Activated CD4-positive, alpha-beta T cell treated with anti-CD3 and anti-CD28 coated beads for 4 hours (primary cell): ENCODE measurements at regions not wholly inside any gene's neighbourhood (a gene's known extent, or its start where the extent isn't known, plus 50 kb on each side); places are given as distances from the start of the nearest gene placed in this dataset.
A peak's percentile ranks its signal among the peaks of the same experiment; 100 is the strongest.
"Not testable (repeated sequence)": the region's sequence is repeated elsewhere in the genome, so short reads cannot be mapped to it uniquely, and the experiment has no call there.

Source experiments
- DNase-seq, 2 donors: peaks; one replicate each; pipeline ENCODE4 v3.0.0-alpha.2; 2020

DNA sequence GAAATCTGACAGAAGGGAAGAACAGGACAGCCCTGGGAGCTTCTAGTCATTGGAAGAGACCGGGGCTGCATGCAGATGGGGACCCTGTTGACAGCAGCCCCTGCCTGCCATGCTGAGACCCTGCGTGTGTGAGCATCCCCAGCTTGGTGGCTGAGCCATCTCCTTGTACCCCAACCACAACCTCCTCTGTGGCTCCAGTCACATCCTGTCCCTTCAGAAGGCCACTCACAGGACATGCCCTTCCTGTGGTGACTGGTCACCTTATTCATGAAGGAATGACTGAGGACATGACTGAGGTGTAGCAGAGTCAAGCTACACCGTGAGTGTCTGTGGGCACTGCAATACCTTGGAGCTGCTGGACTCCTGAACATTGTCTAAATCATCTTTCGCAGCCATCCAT, 141.8 kb upstream of the ERRFI1 start:
- no peak for DNase-seq

DNA sequence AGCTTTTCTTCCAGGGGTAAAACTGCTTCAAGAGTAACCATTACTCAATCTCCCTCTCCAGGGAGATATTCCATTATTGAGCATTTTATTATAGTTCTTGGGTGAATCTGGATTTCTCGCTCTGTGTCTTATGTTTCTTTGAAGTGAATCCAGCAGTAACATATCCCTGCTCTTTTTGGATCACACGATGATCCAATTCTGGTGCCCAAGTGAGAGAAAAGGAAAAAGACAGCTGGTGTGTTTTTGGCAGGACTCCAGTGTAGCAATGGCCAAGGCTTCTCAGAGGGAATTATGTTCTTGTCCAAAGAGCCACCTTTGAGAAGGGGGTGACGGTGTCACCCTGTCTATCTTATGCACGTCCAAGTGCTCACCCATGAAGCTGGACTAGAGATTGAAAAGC, 140.3 kb upstream of the ERRFI1 start:
- DNase-seq, result no peak

DNA sequence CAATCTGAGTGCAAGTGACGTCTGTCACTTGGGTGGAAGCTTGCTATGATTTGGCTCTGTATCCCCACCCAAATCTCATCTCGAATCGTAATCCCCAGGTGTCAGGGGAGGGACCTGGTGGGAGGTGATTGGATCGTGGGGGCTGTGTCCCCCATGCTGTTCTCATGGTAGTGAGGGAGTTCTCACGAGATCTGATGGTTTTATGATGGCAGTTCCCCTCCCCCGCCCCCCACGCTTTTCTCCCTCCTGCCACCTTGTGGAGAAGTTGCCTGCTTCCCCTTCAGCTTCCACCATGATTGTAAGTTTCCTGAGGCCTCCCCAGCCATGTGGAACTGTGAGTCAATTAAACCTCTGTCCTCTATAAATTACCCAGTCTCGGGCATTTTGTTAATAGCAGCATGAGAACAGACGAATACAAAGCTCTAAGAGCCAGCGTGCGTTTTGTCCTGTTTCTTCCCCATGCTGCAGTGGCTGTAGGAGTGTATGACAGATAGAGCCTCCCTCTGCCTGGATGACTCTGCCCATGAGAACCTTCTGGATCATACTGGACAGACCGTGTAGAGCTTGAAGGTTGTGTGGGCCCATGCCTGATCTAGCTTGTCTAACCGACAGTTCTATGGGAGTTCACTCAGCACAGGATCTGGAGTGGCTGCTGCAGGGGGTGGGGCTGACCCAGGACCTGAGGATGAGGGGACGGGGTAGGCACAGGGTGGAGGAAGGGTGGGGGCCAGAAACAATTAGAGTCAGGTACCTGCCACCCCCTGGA, 139.7 kb upstream of the ERRFI1 start:
- DNase-seq, result no peak

DNA sequence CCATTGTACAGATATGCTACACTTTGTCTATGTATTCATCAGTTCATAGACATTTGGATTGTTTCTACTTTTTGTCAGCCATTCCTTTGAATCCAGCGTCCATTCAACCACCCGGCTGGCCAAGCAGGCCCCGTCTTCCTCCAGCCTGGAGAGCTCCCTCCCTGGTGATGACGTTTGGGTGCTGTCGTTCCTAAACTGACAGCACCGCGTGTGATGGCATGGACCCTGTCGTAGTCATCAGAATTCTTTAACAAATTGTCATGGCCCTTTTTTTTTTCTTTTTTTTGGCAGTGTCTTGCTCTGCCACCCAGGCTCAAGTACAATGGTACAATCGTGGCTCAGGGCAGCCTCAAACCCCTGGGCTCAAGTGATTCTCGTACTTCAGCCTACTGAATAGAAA, 138.6 kb upstream of the ERRFI1 start:
- no peak for DNase-seq

DNA sequence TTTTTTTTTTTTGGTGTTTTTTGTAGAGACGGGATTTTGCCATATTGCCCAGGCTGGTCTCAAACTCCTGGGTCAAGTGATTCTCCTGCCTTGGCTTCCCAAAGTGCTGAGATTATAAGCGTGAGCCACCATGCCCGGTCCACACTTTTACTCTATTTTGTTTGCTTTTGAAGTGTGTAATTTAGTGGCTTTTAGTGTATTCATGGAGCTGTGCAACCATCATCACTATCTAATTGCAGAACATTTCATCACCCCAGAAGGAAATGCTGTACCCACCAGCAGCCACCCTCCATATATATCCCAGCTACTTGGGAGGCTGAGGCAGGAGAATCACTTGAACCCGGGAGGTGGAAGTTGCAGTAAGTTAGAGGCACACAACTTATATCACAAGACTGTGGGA, 136.9 kb upstream of the ERRFI1 start:
- no peak for DNase-seq

DNA sequence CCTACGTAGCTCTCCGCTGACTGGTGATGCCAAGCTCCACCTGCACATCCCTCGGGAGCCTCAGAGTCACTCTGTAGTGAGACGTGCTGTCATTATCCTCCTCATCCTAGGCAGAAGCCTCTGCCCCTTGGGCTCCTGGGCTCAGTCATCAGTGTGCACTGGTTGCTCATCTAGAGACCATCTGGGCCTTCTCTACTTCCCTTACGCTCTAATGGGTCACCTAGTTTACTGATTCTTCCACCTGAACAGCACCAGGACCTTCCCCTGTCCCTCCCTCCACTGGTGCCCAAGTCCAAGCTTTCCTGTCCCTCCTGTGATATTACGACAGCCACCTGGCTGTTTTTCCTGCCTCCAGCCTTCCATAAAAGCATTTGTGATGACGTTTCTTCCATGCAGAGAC, 136.1 kb upstream of the ERRFI1 start:
- no peak for DNase-seq

DNA sequence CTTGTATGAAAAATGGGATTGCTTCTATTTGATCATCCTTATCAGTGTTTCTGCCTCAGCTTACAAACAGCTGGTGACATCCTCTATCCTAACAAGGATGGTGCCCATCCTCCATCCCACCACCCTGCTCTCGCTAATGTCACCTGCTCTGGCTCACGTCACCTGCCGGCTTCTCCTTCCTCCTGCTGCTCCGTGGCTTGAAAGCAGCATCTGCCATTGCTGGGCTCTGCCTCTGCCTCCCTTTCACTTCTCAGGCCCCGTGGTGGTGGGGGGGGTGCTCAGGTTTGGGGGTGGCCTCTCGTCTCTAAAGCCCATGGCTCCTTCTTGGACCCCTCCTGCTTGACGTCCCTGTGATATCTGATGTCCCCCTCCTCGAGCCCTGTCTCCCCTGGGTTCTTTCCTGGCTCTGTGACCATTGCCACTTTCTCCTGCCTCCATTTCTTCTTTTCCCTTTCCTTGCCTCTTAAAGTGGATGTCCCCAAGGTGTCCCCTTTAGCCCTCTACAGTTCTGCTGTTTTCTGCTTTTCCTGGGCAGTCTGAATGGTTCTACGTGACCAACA, 135.5 kb upstream of the ERRFI1 start:
- no peak for DNase-seq

DNA sequence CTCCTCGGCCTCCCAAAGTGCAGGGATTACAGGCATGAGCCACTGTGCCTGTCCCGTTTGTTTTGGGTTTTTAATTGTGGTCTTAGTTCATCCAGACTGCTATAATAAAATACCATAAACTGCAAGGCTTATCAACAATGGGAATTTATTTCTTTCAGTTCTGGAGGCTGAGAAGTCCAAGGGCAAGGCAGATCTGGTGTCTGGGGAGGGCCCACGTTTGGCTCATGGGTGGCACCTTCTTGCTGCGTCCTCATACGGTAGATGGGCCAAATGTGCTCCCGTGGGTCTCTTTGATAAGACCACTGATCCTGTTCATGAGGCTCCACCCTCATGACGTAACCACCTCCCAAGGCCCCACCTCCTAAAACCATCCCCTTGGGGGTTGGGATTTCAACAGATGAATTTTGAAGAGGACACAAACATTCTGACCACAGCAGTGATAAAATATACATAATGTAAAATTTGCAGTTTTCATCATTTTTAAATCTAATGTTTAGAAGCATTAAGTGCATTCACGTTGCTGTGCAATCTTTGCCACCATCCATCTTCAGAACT, 133.4 kb upstream of the ERRFI1 start:
- no peak for DNase-seq

DNA sequence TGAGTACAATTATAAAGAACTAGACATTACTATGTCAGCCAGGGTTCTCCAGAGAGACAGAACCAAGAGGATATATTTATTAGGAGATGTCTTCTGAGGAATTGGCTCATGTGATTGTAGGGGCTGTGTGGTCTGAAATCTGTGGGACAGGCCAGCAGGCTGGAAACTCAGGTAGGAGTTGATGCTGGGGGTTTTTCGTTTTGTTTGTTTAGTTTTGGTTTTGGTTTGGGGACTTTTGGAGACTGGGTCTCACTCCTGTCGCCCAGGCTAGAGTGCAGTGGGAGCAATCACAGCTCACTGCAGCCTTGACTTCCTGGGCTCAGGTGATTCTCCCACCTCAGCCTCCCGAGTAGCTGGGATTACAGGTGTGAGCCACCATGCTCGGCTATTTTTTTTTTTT, 132.9 kb upstream of the ERRFI1 start:
- DNase-seq, result no peak

DNA sequence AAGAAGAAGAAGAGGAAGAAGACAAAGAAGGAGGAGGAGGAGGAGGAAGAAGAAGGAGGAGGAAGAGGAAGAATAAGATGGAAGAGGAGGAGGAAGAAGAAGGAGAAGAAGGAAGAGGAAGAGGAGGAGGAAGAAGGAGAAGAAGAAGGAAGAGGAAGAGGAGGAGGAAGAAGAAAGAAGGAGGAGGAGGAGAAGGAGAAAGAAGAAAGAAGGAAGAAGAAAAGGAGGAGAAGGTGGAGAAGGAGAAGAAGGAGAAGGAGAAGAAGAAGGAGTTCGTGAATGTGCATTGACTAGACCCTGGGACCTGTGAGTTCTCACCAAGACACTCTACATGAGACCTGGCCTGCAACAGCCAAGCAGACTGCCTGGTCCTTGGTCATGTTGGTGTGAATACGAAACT, 131.7 kb upstream of the ERRFI1 start:
- no peak for DNase-seq

DNA sequence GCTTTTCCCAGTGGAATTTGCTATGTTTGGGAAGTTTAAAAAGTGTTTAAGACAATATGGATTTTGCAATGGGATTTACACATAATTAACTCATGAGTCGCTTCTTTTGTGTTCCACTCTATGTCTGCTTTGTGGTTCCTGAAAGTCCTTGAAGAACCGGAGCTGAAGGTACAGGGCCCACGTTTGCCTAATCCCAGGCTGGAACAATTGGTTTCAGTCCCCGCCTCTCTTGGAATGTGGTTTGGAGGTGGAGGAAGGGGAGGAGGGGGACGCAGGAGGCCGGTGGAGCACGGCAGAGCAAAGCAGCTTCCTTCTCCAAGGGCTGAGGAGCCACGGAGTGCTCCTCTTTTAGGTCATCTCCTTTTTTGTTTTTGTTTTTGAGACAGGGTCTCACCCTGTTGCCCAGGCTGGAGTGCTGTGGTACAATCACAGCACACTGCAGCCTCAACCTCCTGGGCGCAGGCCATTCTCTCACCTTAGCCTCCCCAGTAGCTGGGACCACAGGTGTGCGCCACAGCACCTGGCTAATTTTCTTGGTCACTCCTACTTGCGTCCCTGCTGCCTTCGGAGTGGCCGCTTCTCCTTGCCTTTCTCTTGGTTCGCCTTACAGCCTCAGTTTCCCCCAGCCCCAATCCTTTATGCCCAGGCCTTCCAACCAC, 129.5 kb upstream of the ERRFI1 start:
- no peak for DNase-seq

DNA sequence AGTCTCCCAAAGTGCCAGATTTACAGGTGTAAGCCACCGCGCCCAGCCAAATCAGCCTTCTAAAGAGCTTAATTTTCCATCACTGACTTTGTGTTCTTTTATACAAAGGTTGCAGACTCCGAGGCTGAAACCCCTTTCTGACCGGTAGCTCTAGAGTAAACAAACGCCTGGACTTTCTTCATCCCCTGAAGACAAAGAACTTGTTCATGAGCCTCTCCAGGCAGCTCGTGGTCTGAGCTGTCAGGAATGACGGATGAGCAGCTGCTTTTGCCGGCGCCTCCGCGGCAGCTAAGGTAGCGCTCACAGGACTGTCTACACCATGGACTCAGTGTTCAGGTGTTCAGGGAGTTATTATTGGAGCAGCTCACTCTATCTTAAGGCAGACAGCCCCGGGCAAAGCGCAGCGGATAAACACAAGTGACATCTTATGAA, 128.5 kb upstream of the ERRFI1 start:
- no peak for DNase-seq

DNA sequence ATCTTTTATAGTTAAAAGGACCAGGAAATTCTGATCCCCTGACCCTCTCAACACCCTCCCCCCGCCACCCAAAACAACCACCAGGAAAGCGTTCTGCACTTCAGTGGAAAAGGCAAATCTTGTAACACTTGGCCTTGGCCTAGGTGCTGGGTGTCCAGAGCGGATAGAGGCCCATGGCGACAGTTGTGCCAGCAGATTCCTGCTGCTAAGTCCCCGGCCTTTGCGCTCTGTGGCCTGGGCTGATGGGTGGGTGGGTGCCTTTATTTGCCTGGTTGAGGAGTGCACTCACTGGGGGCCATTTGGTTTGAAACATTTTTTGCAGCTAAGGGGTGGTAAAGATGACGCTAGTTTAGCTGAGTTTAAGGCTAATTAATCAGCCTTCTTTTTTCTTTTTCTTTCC, 127.9 kb upstream of the ERRFI1 start:
- DNase-seq, result no peak

DNA sequence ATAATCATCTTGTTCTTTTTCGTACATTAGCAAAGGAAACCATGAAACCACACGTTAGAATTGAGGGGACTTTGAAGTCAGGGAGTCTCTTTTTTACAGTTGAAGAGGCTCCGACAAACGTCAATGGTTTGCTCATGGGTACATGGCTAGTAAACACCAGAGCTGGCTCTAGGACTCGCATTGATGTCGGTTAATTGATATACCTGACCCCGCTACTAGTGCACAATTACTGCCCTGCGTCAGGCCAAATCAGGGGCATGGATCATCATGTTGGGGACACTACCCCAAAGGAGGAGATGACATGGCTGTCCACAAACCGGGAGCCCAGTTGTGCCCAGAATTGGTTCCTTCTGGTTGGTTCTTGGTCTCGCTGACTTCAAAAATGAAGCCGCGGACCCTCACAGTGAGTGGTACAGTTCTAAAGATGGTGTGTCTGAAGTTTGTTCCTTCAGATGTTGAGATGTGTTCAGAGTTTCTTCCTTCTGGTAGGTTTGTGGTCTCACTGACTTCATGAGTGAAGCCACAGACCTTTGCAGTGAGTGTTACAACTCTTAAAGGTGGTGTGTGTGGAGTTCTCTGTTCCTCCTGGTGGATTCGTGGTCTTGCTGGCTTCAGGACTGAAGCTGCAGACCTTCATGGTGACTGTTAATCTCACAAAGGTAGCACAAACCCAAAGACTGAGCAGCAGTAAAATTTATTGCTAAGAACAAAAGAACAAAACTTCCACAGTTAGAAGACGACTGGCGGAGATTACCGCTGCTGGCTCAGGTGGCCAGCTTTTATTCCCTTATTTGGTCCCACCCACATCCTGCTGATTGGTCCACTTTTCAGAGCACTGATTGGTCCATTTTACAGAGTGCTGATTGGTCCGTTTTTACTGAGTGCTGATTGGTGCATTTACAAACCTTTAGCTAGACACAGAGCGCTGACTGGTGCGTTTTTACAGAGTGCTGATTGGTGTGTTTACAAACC, 126.9 kb upstream of the ERRFI1 start:
- DNase-seq, result peak; percentile 29 to 31

DNA sequence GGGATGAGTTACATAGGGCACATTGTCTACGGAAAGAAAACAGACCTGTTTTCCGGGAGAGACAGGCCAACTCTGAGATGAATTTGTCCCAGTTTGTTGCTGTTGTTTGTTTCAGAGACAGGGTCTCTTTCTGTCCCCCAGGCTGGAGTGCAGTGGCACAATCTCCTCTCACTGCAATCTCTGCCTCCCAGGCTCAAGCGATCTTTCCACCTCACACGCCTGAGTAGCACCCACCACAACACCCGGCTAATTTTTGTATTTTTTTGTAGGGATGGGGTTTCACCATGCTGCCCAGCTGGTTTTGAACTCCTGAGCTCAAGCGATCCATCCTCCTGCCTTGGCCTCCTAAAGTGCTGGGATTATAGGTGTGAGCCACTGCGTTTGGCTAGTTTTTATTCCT, 125.5 kb upstream of the ERRFI1 start:
- DNase-seq, result no peak

DNA sequence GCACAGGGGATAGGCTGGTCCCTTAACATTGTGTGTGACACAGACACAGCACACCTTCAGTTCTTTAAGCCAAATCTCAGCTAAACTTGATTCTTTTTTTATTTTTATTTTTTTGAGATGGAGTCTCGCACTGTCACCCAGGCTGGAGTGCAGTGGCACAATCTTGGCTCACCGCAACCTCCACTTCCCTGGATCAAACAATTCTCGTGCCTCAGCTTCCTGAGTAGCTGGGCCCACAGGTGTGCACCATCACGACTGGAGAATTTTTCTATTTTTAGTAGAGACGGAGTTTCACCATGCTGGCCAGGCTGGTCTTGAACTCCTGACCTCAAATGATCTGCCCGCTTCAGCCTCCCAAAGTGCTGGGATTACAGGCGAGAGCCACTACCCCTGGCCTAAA, 123.6 kb upstream of the ERRFI1 start:
- DNase-seq, result not testable (repeated sequence)

DNA sequence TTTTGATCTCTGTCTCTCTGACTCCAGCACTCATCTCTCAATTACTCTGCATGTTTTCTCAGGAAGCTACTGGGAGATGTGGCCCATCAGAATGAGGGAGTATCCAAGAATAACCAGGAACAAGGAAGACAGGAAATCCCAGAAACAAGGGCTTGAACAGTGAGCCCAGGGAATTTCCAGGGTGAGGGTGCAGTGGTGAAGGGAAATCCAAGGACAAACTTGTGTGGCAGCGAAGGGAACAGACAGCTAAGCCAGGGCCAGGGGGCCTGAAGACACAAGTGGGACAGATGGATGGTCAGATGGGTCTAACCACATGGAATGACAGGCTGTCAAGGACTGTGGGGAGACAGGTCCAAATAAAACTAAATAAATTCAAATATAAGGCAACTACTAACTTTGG, 121.8 kb upstream of the ERRFI1 start:
- no peak for DNase-seq

DNA sequence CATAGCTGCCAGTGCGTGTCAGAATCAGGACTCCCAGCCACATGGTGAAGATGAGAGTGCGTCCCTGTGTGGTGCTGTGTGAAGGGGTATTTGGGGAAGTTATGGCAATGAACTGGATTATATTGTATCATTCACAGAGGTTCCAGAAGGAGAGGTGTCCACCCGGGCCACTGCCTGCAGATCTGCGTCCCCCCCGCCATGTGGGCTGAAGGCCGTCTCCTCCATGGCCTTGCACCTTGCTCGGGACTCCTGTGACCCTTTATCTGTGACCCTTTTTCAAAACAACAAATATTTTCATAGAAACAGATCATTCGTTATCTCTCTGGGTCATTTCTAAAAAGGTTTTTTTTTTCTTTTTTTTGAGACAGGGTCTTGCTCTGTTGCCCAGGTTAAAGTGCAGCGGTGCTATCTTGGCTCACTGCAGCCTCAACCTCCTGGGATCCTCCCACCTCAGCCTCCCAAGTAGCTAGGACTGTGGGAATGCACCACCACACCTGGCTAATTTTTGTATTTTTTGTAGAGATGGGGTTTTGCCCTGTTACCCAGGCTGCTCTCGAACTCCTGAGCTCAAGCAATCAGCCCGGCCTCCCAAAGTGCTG, 120.2 kb upstream of the ERRFI1 start:
- DNase-seq, result no peak

DNA sequence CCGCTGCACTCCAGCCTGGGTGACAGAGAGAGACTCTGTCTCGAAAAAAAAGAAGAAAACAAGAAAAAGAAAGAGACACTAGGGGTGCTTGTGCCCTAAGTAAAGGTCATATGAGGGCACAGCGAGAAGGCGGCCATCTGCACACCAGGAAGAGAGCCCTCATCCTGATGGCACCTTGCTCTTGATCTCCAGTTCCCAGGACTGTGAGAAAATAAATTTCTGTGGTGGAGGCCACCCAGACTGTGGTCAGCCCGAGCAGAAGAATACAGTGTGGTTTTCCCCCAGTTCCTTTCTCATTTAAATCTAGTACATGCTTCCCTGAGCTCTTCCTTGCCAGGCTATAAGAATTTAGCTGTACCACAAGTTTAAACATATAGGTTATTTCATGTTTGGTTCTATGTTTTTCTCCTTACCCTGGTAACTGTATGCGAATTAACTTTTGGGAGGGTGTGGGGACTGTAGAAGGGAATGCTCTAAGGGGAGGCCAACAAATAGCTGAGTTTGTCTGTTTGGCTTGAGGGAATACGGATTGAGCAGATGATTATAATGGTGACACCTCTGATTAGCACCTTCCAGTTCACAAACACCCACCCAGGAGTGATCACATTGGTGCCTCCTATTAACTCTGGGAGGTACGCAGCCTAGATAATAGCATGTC, 119.6 kb upstream of the ERRFI1 start:
- no peak for DNase-seq

DNA sequence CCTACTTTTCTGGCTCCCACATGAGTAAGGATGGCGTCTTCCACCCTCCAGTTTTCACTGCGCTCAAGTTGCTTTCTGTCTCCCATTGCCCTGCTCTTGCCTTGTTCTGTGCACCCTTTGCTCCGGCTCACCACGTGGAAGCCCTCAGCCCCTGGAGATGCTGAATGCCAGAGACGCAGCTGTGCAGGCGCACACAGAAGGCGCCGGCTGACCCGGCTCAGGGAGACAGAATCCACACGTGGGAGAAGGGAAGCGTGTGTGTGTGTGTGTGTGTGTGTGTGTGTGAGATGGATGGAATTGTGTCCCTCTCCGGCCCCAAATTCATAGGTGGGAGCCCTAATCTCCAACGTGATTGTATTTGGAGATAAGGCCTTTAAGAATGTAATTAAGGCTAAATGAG, 118.2 kb upstream of the ERRFI1 start:
- DNase-seq, result no peak

DNA sequence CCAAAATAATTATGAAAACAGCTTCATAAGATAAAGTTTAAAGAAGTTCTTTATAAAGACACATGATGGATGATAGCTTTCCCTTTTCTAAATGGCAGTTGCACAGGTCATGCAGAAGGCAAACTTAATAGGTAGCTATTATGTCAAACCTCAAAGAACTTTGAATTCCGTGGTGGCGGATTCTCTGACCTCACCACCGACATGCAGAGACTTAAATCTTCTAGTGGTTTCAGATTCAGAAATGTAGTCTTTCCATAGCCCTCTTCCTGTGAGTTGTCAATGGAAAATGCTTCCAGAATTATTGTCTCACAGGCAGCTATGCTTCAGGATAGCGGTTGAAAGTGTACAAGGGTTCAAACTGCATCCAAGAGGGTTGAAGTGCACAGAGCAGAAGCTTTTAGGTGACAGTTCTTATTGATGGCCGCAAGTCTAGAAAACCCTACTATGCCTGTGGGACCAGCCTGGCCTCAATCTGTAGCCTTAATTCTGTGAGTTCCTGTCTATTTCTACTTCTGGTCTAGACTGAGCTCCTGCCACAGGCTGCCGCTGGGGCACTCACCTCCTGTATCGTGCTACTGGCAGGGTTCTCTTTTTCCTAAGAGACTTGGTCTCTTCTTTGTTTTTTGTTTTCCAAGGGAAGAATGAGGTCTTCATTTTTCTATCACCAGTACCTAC, 117.0 kb upstream of the ERRFI1 start:
- no peak for DNase-seq
